GM13977 (cell line): ENCODE measurements at regions not wholly inside any gene's neighbourhood (a gene's known extent, or its start where the extent isn't known, plus 50 kb on each side); places are given as distances from the start of the nearest gene placed in this dataset.
"Not testable (repeated sequence)": the region's sequence is repeated elsewhere in the genome, so short reads cannot be mapped to it uniquely, and the experiment has no call there.

Experiments used
- DNase-seq: peaks from one replicate; pipeline ENCODE4 v3.0.0; 2012; ENCODE audit warnings: low spot score
- CTCF ChIP-seq: IDR thresholded peaks from 2 replicates; pipeline ENCODE4 v1.5.1; 2012; ENCODE audit warnings: mild to moderate bottlenecking, control low read depth; ENCODE audit not compliant: insufficient read depth; ENCODE audit errors: extremely low read depth, missing control alignments
- in situ Hi-C: fragments of 300-500 bp; cut with MboI; formaldehyde crosslinking; loops from one replicate; pipeline ENCODE4 v1.12.0; 2022; ENCODE audit warnings: low sequenced_read_pairs, low pct_unique_long_range_greater_than_20kb, mixed read lengths, inconsistent platforms; ENCODE audit not compliant: unreplicated experiment

- peak; percentile 67 for TF ChIP-seq CTCF
- in situ Hi-C loops = no loop called here
- peak; percentile 67 for DNase-seq
These were observed 121.0 kb upstream of the XPO1 start for GRCh38 chr2:61658841-61659780.

- in situ Hi-C loops, DNase-seq: not testable (repeated sequence)
These were observed 111.8 kb upstream of the XPO1 start for GRCh38 chr2:61649946-61650345.

- no peak for DNase-seq
- in situ Hi-C loops = no loop called here
- no peak for TF ChIP-seq CTCF
These were observed 110.9 kb upstream of the XPO1 start for GRCh38 chr2:61649021-61649420.

GRCh38 chr2:61647044-61647443, 108.9 kb upstream of the XPO1 start:
- no peak for TF ChIP-seq CTCF
- DNase-seq = no peak
- in situ Hi-C loops = no loop called here

GRCh38 chr2:61645911-61646310, 107.8 kb upstream of the XPO1 start:
- DNase-seq = no peak
- TF ChIP-seq CTCF = no peak
- in situ Hi-C loops = no loop called here

- in situ Hi-C loops = not testable (repeated sequence)
These were observed 105.0 kb upstream of the XPO1 start for GRCh38 chr2:61643153-61643552.

GRCh38 chr2:61640406-61640805, 102.2 kb upstream of the XPO1 start:
- TF ChIP-seq CTCF = no peak
- no peak for DNase-seq
- in situ Hi-C loops = no loop called here

More at GRCh38 chr2:61643153-61643552, 105.0 kb upstream of the XPO1 start:
- not testable (repeated sequence) for DNase-seq
